ENCODE measurements at regions not wholly inside any gene's neighbourhood (a gene's known extent, or its start where the extent isn't known, plus 50 kb on each side); places are given as distances from the start of the nearest gene placed in this dataset. TPM values are rescaled to one million over a fixed set of nuclear protein-coding genes. Genes with fewer than 3 reads are reported as not detected.
"Not testable (repeated sequence)": the region's sequence is repeated elsewhere in the genome, so short reads cannot be mapped to it uniquely, and the experiment has no call there.

- ChIA-PET CTCF (interaction anchor here (1.2 to 2.0 kb wide), 6 partner anchors 10 to 104 kb away, joined by 3 to 18 read pairs (median 6); no protein-coding TSS in a partner anchor), POLR2A (interaction anchor here (0.6 kb wide), 1 partner anchor 144 kb away, joined by 3 read pairs; no protein-coding TSS in a partner anchor)
- Histone ChIP-seq H3K4me3 (ENCODE audit: low read depth, low read length) (no peak overlapping the region), H3K36me3 (ENCODE audit: control insufficient read depth, insufficient read depth, low read length) (no peaks in the 10 kb centered on the region), H3K27me3 (ENCODE audit: control insufficient read depth, insufficient read depth, low read length) (no peaks in the 10 kb centered on the region)
- TF ChIP-seq CTCF (IDR thresholded peaks at IDR 0.05; ENCODE audit: insufficient read depth, low read depth, low read length) = no peak
- no peak for DNase-seq (ENCODE audit: low read depth)
Observed at GRCh38 chr4:177251237-177251636, 58.4 kb upstream of the NEIL3 start.

DNA sequence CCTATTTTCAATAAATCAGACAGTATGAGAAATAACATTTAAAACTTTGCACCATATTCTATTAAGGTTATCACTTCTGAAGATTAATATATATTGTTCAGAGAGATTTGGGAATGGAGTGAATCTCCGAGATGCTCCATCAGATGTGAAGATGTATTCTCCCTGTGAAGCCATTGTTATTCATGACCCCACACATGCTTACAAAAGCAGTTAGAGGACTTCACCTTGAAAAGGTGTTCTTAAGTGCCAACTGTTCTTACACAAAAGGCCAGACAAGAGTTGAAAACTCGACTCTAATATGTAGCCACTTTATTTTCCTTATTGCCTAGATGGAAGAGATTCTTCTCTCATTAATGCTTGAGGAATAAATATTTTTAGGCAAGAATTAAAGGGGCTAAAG lies 54.3 kb upstream of the NEIL3 start:
- ChIA-PET CTCF (no interaction called here), POLR2A (no interaction called here)
- H3K27me3 ChIP-seq (ENCODE audit: control insufficient read depth, insufficient read depth, low read length) = no peaks in the 10 kb centered on the region
- TF ChIP-seq CTCF (IDR thresholded peaks at IDR 0.05; ENCODE audit: insufficient read depth, low read depth, low read length) = no peak
- DNase-seq (ENCODE audit: low read depth) = no peak
- no peak overlapping the region for H3K4me3 ChIP-seq (ENCODE audit: low read depth, low read length)
- no peaks in the 10 kb centered on the region for H3K36me3 ChIP-seq (ENCODE audit: control insufficient read depth, insufficient read depth, low read length)

DNA sequence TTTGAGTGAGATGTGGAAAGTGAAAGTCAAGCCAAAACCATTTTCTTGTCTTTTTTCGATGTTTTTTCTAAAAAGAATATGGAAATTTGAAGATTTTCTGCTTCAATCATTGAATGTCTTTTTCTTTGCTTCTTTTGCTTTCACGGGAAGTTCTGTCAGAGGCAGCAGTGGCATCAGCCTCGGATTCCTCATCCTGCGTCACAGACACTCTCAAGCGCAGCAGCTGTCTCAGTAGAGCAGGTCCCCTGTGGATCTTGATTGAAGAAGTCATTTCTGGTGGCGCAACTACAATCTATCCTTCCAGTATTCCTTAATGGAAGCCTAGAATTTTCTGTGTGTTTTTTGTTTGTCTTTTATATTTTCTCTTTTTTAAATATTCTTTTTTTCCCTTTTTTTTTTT lies 52.7 kb upstream of the NEIL3 start:
- no peaks in the 10 kb centered on the region for H3K36me3 ChIP-seq (ENCODE audit: control insufficient read depth, insufficient read depth, low read length)
- no peak for TF ChIP-seq CTCF (IDR thresholded peaks at IDR 0.05; ENCODE audit: insufficient read depth, low read depth, low read length)
- CTCF ChIA-PET = no interaction called here
- no peaks in the 10 kb centered on the region for H3K27me3 ChIP-seq (ENCODE audit: control insufficient read depth, insufficient read depth, low read length)
- POLR2A ChIA-PET = no interaction called here
- H3K4me3 ChIP-seq (ENCODE audit: low read depth, low read length) = no peak overlapping the region
- DNase-seq (ENCODE audit: low read depth) = no peak

DNA sequence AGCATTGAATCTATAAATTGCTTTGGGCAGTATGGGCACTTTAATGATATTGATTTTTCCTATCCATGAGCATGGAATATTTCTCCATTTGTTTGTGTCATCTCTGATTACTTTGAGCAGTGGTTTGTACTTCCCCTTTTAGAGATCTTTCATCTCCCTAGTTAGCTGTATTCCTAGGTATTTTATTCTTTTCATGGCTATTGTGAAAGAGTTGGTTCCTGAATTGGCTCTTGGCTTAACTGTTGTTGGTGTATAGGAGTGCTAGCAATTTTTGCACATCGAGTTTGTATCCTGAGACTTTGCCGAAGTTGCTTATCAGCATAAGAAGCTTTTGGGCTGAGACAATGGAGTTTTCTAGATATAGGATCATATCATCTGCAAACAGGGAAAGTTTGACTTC lies 50.2 kb upstream of the NEIL3 start:
- POLR2A ChIA-PET; H3K4me3 ChIP-seq (ENCODE audit: low read depth, low read length); H3K36me3 ChIP-seq (ENCODE audit: control insufficient read depth, insufficient read depth, low read length); H3K27me3 ChIP-seq (ENCODE audit: control insufficient read depth, insufficient read depth, low read length); DNase-seq (ENCODE audit: low read depth): not testable (repeated sequence)
- CTCF ChIA-PET = interaction anchor here (0.9 kb wide), 1 partner anchor 79 kb away, joined by 3 read pairs; no protein-coding TSS in a partner anchor

Small RNA genes in the stretch of these regions (small RNA-seq; reads per million reads assigned to genes)
- gene RN7SKP136 (ENCODE audit: insufficient read length, low read depth, low replicate concordance) = not detected
